Endothelial cell of umbilical vein (primary cell): ENCODE measurements at regions not wholly inside any gene's neighbourhood (a gene's known extent, or its start where the extent isn't known, plus 50 kb on each side); places are given as distances from the start of the nearest gene placed in this dataset.

Experiments used
- EZH2 ChIP-seq: IDR thresholded peaks from 2 replicates; pipeline ENCODE4 v1.6.1; 2012; ENCODE audit warnings: borderline replicate concordance, low read depth, mild to moderate bottlenecking, moderate library complexity, low read length, inconsistent platforms; ENCODE audit not compliant: severe bottlenecking
- POLR2A ChIP-seq: IDR thresholded peaks from 2 replicates; pipeline ENCODE4 v1.6.1; 2012; ENCODE audit warnings: low read depth, mild to moderate bottlenecking, control low read depth, low read length
- TF ChIP-seq, protein P1 (sequence below), 2 donors: IDR thresholded peaks; 1 replicate in 1 of 2; 2 replicates in 1 of 2; pipeline ENCODE4 v1.5.1; 2011; ENCODE audit warnings: low read length in 2 of 2, mild to moderate bottlenecking in 2 of 2, moderate library complexity in 2 of 2, control low read depth in 1 of 2, inconsistent platforms in 1 of 2, low read depth in 1 of 2; ENCODE audit not compliant: insufficient read depth in 1 of 2; ENCODE audit errors: extremely low read depth in 1 of 2

DNA sequence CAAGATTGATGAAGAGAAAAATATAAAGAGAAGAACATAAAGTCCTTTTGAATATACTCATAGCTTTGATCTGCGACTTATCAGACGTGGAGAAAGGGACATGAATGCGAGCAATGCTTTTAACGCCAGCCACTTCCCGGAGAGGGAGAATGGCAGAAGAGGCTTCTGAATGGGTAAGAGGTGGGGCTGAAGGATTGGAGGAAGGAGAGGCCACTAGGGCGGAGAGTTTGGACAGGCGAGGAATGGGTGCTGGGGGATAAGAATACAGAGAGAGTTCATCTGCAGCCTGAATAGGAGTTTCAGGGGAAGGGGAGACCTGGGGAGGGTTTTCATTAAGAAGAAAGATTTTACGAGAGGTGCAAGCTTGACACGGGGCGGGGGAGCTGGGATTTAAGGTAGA, 2534.9 kb downstream of the PCDH7 start:
- TF ChIP-seq, protein P1, sequence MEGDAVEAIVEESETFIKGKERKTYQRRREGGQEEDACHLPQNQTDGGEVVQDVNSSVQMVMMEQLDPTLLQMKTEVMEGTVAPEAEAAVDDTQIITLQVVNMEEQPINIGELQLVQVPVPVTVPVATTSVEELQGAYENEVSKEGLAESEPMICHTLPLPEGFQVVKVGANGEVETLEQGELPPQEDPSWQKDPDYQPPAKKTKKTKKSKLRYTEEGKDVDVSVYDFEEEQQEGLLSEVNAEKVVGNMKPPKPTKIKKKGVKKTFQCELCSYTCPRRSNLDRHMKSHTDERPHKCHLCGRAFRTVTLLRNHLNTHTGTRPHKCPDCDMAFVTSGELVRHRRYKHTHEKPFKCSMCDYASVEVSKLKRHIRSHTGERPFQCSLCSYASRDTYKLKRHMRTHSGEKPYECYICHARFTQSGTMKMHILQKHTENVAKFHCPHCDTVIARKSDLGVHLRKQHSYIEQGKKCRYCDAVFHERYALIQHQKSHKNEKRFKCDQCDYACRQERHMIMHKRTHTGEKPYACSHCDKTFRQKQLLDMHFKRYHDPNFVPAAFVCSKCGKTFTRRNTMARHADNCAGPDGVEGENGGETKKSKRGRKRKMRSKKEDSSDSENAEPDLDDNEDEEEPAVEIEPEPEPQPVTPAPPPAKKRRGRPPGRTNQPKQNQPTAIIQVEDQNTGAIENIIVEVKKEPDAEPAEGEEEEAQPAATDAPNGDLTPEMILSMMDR (IDR thresholded peaks at IDR 0.05; ENCODE audit: extremely low read depth in 1 of 2, insufficient read depth in 1 of 2, low read depth in 1 of 2, low read length in 2 of 2), result no peak
- TF ChIP-seq POLR2A (no peak), EZH2 (no peak)
